Mesenteric fat pad (tissue), 1 donor: ENCODE measurements at regions not wholly inside any gene's neighbourhood (a gene's known extent, or its start where the extent isn't known, plus 50 kb on each side); places are given as distances from the start of the nearest gene placed in this dataset.
"Not testable (repeated sequence)": the region's sequence is repeated elsewhere in the genome, so short reads cannot be mapped to it uniquely, and the experiment has no call there.

Experiments used
- DNase-seq: peaks from one replicate; pipeline ENCODE4 v3.0.0-alpha.2; 2020; ENCODE audit warnings: low spot score
- donor health status: DM: yes; HTN: yes; CAD: no.

DNA sequence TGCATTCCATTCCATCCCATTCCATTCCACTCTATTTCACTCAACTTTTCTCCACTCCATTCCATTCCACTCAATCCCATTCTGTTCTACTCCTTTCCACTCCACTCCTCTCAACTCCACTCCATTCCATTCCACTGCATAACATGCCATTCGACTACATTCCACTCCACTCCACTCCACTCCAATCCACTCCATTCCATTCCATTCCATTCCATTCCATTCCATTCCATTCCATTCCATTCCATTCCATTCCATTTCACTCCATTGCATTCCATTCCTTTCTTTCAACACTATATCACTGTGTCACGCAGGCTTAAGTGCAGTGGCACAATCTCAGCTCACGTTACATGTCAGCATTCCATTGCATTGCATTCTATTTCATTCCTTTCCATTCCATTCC lies 1430.4 kb downstream of the TSPY10 start:
- not testable (repeated sequence) for DNase-seq

DNA sequence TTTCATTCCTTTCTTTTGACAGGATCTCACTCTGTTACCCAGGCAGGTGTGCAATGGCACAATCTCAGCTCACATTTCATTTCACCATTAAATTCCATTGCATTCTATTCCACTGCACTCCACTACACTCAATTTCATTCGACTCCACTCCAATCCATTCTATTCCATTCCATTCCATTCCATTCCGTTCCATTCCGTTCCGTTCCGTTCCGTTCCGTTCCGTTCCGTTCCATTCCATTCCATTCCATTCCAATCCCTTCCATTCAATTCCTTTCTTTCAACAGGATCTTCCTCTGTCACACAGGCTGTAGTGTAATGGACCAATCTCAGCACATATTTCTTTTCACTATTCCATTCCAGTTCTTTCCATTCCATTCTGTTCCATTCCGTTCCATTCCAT lies 1445.7 kb downstream of the TSPY10 start:
- DNase-seq: peak; percentile 82

GRCh38 chrY:10986655-10987054 lies 1459.0 kb downstream of the TSPY10 start:
- no peak for DNase-seq

GRCh38 chrY:10987626-10988025 lies 1459.9 kb downstream of the TSPY10 start:
- no peak for DNase-seq

GRCh38 chrY:10993955-10994354 lies 1466.3 kb downstream of the TSPY10 start:
- DNase-seq: no peak

DNA sequence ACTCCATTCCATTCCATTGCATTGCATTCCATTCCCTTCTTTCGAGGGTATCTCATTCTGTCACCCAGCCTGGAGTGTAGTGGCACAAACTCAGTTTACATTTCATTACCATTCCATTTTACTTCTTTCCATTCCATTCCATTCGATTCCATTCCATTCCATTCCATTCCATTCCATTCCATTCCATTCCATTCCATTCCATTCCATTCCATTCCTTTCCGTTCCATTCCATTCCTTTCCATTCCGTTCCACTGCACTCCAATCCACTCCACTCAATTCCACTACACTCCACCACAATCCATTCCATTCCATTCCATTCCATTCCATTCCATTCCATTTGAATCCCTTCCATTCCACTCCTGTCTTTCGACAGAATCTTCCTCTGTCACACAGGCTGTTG lies 1472.0 kb downstream of the TSPY10 start:
- not testable (repeated sequence) for DNase-seq

- not testable (repeated sequence) for DNase-seq
These were observed 1486.5 kb downstream of the TSPY10 start for GRCh38 chrY:11014229-11014628.

GRCh38 chrY:11022734-11023133 lies 1495.1 kb downstream of the TSPY10 start:
- no peak for DNase-seq

DNA sequence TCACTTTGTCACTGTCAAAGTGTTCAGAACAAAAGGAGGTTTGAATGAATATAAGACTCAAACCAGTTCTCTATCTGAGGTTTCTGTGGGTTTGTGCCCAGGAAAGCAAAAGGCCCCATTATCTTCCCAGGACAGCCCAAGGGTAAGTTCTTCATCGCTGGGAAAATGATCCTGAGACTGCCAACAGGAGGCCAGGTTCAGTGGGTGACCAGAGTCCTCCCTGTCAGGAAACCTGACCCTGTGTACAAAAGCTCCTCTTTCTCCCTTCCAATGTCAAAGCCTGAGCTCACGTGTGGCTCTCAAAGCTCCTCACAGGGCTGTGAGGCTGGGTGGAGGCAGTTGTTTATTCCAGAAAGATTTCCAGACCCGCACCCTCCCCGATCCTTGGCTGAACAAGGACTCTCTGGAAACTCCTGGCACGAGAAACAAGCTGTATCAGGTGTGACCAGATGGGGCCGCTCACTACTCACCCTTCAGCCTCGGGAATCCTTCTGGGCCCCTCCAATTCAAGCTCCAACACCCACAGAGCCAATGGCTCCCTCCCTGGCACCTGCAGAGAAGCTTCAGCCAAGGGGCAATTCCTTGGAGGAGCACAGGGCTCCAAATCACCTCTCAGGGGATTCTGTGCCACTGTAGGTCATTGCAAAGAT lies 1516.7 kb downstream of the TSPY10 start:
- DNase-seq: no peak

- DNase-seq: no peak
These were observed 1535.8 kb downstream of the TSPY10 start for GRCh38 chrY:11063486-11063885.

DNA sequence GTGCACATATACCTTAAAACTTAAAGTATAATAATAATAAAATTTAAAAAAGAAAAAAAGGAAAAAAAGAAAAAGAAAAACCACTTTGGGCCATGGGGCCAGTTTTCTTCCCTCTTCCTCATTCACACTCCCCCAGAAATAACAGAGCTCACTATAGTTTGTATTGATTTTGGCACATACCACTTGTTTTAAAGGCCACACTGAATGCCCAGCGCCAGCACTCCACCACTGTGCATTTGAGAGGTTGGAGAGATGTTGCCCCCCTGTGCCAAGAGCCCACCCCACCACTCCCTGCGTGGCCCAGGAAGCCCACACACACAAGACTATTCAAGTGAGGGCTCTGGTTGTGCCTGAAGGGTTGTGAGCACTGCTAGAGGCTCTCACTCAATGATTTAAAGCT lies 1536.3 kb downstream of the TSPY10 start:
- DNase-seq: no peak

GRCh38 chrY:11064376-11064775 lies 1536.7 kb downstream of the TSPY10 start:
- no peak for DNase-seq

DNA sequence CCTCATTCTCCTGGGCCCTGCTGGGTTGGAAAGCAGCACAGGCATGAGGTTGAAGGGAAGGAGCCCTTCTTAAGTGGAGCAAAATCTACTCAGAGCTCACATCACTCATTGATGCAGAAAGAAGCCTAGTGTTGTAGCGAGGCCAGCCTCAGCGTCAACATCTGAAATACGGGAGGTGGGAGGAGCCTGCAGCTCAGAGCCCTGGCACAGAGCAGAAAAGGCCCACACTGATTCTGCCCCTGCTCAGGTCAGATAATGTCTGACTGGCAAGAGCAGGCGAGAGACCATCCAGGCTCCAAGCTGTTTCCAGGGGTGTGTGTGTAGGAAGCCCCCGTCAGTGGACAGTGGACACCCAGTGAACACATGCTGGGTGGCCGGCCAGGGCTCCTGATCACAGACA lies 1541.6 kb downstream of the TSPY10 start:
- DNase-seq: no peak

- no peak for DNase-seq
These were observed 1542.8 kb downstream of the TSPY10 start for GRCh38 chrY:11070250-11071113.

GRCh38 chrY:11085801-11086200 lies 1558.1 kb downstream of the TSPY10 start:
- not testable (repeated sequence) for DNase-seq

GRCh38 chrY:11097498-11097897 lies 1569.8 kb downstream of the TSPY10 start:
- not testable (repeated sequence) for DNase-seq

DNA sequence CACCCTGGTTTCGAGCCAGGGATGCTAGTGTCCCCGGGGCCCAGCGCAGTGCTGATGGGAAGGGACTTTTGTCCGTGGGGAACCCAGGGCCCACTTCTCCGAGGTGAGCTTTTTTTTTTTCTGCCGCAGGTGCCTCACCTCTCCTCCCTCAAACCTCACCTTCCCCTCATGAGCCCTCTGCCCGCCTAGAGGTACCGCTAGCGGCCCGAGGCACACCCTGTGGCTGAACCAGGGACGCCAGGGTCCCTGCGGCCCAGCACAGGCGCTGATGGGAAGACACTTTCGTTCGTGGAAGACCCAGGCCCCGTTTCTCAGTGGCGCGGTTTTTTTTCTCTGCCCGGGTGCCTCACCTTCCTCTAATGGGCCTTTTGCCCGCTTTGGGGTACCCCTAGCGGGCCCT lies 1570.7 kb downstream of the TSPY10 start:
- not testable (repeated sequence) for DNase-seq

GRCh38 chrY:11099004-11099403 lies 1571.3 kb downstream of the TSPY10 start:
- no peak for DNase-seq

DNA sequence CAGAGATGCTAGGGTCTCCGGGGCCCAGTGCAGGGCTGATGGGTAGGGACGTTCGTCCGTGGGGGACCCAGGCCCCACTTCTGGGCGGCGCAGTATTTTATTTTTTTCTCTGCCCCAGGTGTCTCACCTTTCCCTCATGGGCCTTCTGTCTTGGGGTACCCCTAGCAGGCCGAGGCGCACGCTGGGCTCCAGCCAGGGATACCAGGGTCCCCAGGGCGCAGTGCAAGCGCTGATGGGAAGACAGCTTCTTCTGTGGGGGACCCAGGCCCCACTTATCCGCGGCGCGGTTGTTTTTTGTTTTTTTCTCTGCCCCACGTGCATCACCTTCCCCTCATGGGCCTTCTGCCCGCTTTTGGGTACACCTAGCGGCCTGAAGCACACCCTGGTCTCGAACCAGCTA lies 1572.8 kb downstream of the TSPY10 start:
- DNase-seq: not testable (repeated sequence)

DNA sequence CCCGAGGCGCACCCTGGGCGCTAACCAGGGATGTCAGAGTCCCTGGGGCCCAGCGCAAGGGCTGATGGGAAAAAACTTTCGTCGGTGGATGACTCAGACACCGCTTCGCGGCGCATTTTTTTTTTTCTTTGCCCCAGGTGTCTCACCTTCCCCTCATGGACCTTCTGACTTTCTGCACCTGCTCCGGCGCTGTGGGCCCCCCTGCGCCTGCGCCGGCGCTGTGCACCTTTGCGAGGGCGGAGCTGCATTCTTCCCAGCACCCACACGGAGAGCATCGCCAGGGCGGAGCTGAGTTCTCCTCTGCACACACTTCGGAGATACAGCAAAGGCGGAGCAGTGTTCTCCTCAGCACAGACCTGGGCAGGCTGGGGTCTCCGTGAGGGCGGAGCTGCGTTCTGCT lies 1575.3 kb downstream of the TSPY10 start:
- not testable (repeated sequence) for DNase-seq

DNA sequence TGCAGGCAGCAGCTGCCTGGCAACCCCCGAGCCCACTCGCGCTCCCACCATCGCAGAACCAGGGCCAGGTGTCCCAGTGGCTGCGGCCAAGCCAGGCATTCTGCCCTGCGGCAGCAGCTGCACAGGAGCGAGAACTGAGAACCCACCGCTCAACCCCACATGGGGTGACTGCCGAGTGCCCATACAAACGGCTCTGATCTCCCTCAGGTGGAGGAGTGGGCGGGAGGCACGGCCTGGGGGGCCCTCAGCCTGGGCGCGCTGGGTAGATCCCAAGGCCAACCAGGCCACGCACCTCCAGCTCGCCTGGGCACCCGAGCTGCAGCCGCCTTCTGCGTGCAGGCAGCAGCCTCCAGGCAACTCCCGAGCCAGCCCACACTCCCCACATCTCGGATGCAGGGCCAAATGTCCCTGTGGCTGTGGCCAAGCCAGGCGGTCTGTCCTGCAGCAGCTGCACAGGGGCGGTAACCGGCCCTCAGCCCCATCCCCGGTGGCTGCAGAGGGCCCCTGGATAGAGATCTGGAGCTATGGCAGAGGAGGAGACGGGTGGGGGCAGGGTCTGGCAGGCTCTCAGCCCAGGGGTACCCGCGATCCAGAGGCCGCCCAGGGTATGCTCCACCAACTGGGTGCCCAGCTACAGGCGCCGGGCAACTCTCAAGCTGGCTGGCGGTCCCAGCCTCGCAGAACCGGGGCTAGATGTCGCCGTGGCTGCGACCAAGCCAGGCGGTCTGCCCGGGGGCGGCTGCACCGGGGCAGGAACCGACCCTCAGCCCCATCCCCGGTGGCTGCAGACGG lies 1579.6 kb downstream of the TSPY10 start:
- not testable (repeated sequence) for DNase-seq

- not testable (repeated sequence) for DNase-seq
These were observed 1549.3 kb upstream of the USP9Y start for GRCh38 chrY:11151724-11152123.
